ENCODE measurements at regions not wholly inside any gene's neighbourhood (a gene's known extent, or its start where the extent isn't known, plus 50 kb on each side); places are given as distances from the start of the nearest gene placed in this dataset.

- TF ChIP-seq CHD2 (IDR thresholded peaks at IDR 0.05; ENCODE audit: low read length, partially characterized antibody) (no peak), YY1 (IDR thresholded peaks at IDR 0.05; ENCODE audit: low read depth) (no peak), REST (IDR thresholded peaks at IDR 0.05; ENCODE audit: low read depth, low read length) (no peak), USF1 (IDR thresholded peaks at IDR 0.05; ENCODE audit: borderline replicate concordance, low read depth) (no peak), ELF1 (IDR thresholded peaks at IDR 0.05) (no peak), CTCF (IDR thresholded peaks at IDR 0.05) (no peak), POLR2AphosphoS5 (IDR thresholded peaks at IDR 0.05; ENCODE audit: low read depth, low read length) (no peak), FOSL2 (IDR thresholded peaks at IDR 0.05; ENCODE audit: borderline replicate concordance, low read depth) (no peak), FOXM1 (IDR thresholded peaks at IDR 0.05; ENCODE audit: low read depth) (no peak), MEF2A (IDR thresholded peaks at IDR 0.05; ENCODE audit: borderline replicate concordance, low read depth) (no peak)
Measured at GRCh38 chr4:149176039-149176438, 639.6 kb downstream of the IQCM start.

Data from SK-N-SH (cell line).